ENCODE measurements at regions not wholly inside any gene's neighbourhood (a gene's known extent, or its start where the extent isn't known, plus 50 kb on each side); places are given as distances from the start of the nearest gene placed in this dataset.

DNA sequence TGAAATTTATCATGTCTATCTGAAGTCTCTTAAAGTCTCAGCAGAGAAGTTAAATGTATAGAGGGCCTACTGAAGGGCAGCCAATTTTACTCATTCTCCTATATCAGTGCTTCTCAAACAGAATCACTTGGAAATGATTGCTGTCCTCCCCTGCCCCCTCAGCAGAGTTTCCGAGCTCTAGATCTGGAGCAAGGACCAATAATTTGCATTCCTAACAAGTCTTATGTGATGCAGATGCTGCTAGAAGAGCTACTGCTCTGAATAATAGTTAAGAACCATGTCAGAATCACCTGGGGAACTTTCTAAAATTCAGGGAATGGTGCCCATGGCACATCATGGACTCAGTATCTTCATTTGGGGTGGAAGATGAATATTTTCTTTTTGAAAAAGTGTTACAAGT is 105.6 kb upstream of the EPHA4 start:
- no peaks in the 10 kb centered on the region for H3K4me1 ChIP-seq (ENCODE audit: insufficient read depth, insufficient read length)

DNA sequence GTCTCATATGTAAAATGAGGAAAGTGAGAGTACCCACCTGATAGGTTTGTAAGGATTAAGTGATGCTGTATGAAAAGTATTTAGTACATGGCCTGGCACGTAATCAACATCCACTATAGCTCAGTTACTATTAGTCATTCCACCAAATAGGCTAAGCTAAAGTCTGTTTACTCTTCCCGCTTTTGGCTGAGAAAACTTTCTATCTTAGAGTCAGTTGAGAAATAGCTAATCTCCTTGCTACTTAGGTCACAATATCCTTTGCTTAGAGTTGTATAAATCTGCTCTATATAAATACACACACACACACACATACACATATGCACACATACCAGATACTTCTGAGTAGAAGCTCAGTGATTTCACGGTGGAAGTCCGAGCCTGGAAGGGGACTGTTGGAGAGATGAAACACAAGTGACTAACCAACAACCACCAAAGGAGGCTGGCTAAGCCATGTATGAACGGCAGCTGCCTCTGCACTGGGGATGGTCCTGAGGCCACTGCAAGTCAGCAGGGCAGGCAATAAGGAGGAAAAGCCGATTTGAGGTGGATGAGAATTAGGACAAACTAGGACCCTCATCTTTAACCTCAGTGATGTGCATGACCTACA is 104.6 kb upstream of the EPHA4 start:
- Histone ChIP-seq H3K9me3 (ENCODE audit: insufficient read depth, low read length) (no peaks in the 10 kb centered on the region), H3K9ac (ENCODE audit: insufficient read length, low read depth) (no peak overlapping the region), H3K4me1 (ENCODE audit: insufficient read depth, insufficient read length) (no peaks in the 10 kb centered on the region), H3K4me3 (ENCODE audit: insufficient read length, low read depth) (no peak overlapping the region), H3K27me3 (ENCODE audit: insufficient read depth, insufficient read length) (no peaks in the 10 kb centered on the region), H3K36me3 (ENCODE audit: insufficient read depth, insufficient read length, low read length) (no peaks in the 10 kb centered on the region)
- no peak for DNase-seq (ENCODE audit: low read depth, low spot score)
- TF ChIP-seq YY1 (IDR thresholded peaks at IDR 0.05; ENCODE audit: insufficient read depth, insufficient read length) (no peak), SUZ12 (IDR thresholded peaks at IDR 0.05; ENCODE audit: extremely low read depth, insufficient read depth, insufficient read length) (no peak)

More for the DNA sequence above, 105.6 kb upstream of the EPHA4 start:
- TF ChIP-seq SUZ12 (IDR thresholded peaks at IDR 0.05; ENCODE audit: extremely low read depth, insufficient read depth, insufficient read length): no peak
- TF ChIP-seq ZNF274 (IDR thresholded peaks at IDR 0.05; ENCODE audit: low read depth, low read length): no peak
- TF ChIP-seq YY1 (IDR thresholded peaks at IDR 0.05; ENCODE audit: insufficient read depth, insufficient read length): no peak
- Histone ChIP-seq H3K9ac (ENCODE audit: insufficient read length, low read depth) (no peak overlapping the region), H3K27me3 (ENCODE audit: insufficient read depth, insufficient read length) (no peaks in the 10 kb centered on the region), H3K36me3 (ENCODE audit: insufficient read depth, insufficient read length, low read length) (no peaks in the 10 kb centered on the region), H3K4me3 (ENCODE audit: insufficient read length, low read depth) (no peak overlapping the region), H3K9me3 (ENCODE audit: insufficient read depth, low read length) (no peaks in the 10 kb centered on the region)
- DNase-seq (ENCODE audit: low read depth, low spot score): peak; percentile 46

DNA sequence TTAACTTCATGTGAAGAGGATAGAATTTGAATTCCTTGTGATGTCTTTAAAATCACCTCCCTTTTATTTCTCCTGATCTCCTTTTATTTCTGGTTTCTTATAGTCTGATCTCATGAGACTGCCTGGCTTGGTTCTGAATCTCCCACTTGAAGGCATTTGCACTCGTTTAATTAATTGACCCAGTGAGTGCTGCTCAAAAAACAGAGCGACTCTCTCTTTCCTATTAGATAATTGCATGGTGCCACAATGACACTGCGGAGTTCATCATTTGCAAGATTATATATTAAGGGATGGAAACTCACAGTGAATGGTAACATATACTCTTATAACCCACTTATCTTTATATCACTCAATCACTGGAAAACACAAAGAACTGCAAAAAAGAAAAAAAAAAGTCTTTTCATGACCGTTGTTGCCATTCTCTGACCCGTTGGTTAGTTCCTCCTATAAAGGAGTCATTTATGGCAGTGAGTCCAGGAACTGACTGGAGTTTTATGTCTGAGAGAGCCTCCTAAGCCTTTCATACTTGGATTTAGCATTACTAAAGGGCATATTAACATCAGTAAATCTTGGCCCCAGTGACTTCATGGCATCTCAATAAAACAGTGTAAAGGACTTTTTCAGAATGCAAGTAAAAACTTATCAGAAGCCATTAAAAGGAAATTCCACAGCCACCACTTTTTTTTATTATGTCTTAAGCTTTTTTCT is 103.3 kb upstream of the EPHA4 start:
- no peaks in the 10 kb centered on the region for H3K4me1 ChIP-seq (ENCODE audit: insufficient read depth, insufficient read length)
- no peaks in the 10 kb centered on the region for H3K27me3 ChIP-seq (ENCODE audit: insufficient read depth, insufficient read length)
- no peak overlapping the region for H3K4me3 ChIP-seq (ENCODE audit: insufficient read length, low read depth)
- no peak overlapping the region for H3K9ac ChIP-seq (ENCODE audit: insufficient read length, low read depth)
- TF ChIP-seq YY1 (IDR thresholded peaks at IDR 0.05; ENCODE audit: insufficient read depth, insufficient read length): no peak
- no peak for TF ChIP-seq ZNF274 (IDR thresholded peaks at IDR 0.05; ENCODE audit: low read depth, low read length)
- TF ChIP-seq SUZ12 (IDR thresholded peaks at IDR 0.05; ENCODE audit: extremely low read depth, insufficient read depth, insufficient read length): no peak
- no peaks in the 10 kb centered on the region for H3K9me3 ChIP-seq (ENCODE audit: insufficient read depth, low read length)
- no peak for DNase-seq (ENCODE audit: low read depth, low spot score)
- no peaks in the 10 kb centered on the region for H3K36me3 ChIP-seq (ENCODE audit: insufficient read depth, insufficient read length, low read length)

DNA sequence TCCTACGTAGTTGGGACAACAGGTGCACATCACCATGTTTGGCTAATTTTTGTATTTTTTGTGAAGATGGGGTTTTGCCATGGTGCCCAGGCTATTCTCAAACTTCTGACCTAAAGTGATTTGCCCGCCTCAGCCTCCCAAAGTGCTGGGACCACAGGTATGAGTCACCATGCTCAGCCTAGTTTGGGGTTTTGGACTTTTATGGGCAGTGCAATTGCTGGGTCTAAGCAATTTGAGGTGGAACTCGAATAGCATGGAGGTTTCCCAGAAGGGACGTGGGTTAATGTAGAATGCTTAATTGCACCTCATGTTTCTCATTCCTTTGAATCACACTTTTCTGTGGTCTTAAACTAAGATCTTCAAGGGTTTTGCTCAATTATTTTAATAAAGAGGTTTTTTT is 102.3 kb upstream of the EPHA4 start:
- no peak overlapping the region for H3K4me3 ChIP-seq (ENCODE audit: insufficient read length, low read depth)
- no peaks in the 10 kb centered on the region for H3K27me3 ChIP-seq (ENCODE audit: insufficient read depth, insufficient read length)
- H3K9ac ChIP-seq (ENCODE audit: insufficient read length, low read depth): no peak overlapping the region
- H3K4me1 ChIP-seq (ENCODE audit: insufficient read depth, insufficient read length): no peaks in the 10 kb centered on the region
- no peak for TF ChIP-seq ZNF274 (IDR thresholded peaks at IDR 0.05; ENCODE audit: low read depth, low read length)
- no peak for TF ChIP-seq SUZ12 (IDR thresholded peaks at IDR 0.05; ENCODE audit: extremely low read depth, insufficient read depth, insufficient read length)
- no peak for DNase-seq (ENCODE audit: low read depth, low spot score)
- H3K9me3 ChIP-seq (ENCODE audit: insufficient read depth, low read length): no peaks in the 10 kb centered on the region
- H3K36me3 ChIP-seq (ENCODE audit: insufficient read depth, insufficient read length, low read length): no peaks in the 10 kb centered on the region

DNA sequence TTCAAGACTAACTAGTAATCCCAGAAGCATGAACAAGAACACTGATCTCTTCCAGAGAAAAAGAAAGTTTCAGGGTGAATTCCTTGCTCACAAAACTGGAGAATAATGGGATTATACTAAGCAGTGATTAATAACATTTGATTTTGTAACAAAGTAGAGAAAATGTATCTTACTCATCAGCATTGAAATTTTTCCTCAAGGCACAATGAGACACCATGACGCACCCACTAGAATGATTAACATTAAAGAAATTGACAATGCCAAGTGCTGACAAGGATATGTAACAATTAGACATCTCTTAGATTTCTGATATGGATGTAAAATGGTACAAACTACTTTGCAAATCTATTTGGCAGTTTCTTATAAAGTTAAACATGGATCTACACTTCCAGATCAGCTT is 101.1 kb upstream of the EPHA4 start:
- H3K4me1 ChIP-seq (ENCODE audit: insufficient read depth, insufficient read length): no peaks in the 10 kb centered on the region
- H3K9me3 ChIP-seq (ENCODE audit: insufficient read depth, low read length): no peaks in the 10 kb centered on the region
- no peak for TF ChIP-seq ZNF274 (IDR thresholded peaks at IDR 0.05; ENCODE audit: low read depth, low read length)
- no peak for TF ChIP-seq SUZ12 (IDR thresholded peaks at IDR 0.05; ENCODE audit: extremely low read depth, insufficient read depth, insufficient read length)
- no peak for TF ChIP-seq YY1 (IDR thresholded peaks at IDR 0.05; ENCODE audit: insufficient read depth, insufficient read length)
- H3K36me3 ChIP-seq (ENCODE audit: insufficient read depth, insufficient read length, low read length): no peaks in the 10 kb centered on the region
- H3K4me3 ChIP-seq (ENCODE audit: insufficient read length, low read depth): no peak overlapping the region
- DNase-seq (ENCODE audit: low read depth, low spot score): no peak
- no peak overlapping the region for H3K9ac ChIP-seq (ENCODE audit: insufficient read length, low read depth)
- H3K27me3 ChIP-seq (ENCODE audit: insufficient read depth, insufficient read length): no peaks in the 10 kb centered on the region

DNA sequence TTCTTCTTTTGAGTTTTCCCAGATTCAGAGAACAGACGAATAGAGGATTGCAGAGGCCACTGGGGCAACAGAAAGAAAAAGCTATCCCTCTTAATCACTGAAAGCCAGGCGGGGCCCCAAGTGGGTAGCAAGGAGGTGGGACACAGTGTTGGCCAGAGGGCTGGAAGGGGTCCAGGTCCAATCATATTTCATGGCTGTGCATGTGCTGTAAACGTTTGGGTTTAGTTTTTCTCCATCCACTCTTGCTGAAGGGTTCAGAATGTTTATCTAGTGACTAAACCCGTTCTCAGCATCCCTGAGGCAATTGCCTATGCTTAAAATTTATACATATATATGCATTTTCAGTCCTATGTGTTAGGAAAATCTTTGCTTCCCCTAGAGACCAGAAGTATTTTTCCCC is 99.4 kb upstream of the EPHA4 start:
- DNase-seq (ENCODE audit: low read depth, low spot score): no peak
- Histone ChIP-seq H3K4me3 (ENCODE audit: insufficient read length, low read depth) (no peak overlapping the region), H3K4me1 (ENCODE audit: insufficient read depth, insufficient read length) (no peaks in the 10 kb centered on the region), H3K9me3 (ENCODE audit: insufficient read depth, low read length) (no peaks in the 10 kb centered on the region), H3K36me3 (ENCODE audit: insufficient read depth, insufficient read length, low read length) (no peaks in the 10 kb centered on the region), H3K27me3 (ENCODE audit: insufficient read depth, insufficient read length) (no peaks in the 10 kb centered on the region), H3K9ac (ENCODE audit: insufficient read length, low read depth) (no peak overlapping the region)
- TF ChIP-seq YY1 (IDR thresholded peaks at IDR 0.05; ENCODE audit: insufficient read depth, insufficient read length): no peak
- TF ChIP-seq ZNF274 (IDR thresholded peaks at IDR 0.05; ENCODE audit: low read depth, low read length): no peak
- TF ChIP-seq SUZ12 (IDR thresholded peaks at IDR 0.05; ENCODE audit: extremely low read depth, insufficient read depth, insufficient read length): no peak

DNA sequence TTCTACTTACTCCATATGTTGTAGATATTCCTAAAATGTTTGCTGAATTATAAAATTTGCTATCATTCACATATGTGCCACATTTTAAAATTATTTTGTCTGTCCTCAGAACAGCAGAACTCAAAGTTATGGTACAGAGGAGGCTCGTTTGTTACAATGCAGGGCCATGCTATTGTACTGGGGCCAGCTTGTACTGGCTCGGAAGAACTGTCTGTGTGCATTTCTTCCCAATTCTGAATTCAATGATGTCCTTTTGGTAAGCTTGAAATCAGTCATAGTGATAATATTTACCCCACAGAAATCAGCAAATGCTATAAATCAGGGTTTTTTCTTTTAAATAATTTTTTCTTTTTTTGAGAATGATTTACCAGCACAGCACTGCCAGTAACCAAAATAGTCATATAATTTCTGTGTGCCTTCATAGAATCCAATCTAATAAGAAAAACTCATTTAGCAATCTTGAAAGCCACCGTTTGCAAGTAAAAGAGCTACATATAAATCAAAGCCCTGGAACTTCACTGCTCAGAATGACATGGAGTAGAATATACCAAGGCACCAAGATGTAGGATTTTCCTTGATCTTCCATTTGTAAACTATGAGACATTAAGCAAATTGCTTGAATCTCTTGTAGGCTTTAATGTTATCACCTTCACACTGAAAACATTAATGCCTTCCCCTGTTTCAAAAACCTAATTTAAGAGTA is 90.7 kb upstream of the EPHA4 start:
- TF ChIP-seq YY1 (IDR thresholded peaks at IDR 0.05; ENCODE audit: insufficient read depth, insufficient read length) (no peak), SUZ12 (IDR thresholded peaks at IDR 0.05; ENCODE audit: extremely low read depth, insufficient read depth, insufficient read length) (no peak), ZNF274 (IDR thresholded peaks at IDR 0.05; ENCODE audit: low read depth, low read length) (no peak)
- no peak for DNase-seq (ENCODE audit: low read depth, low spot score)

More for the DNA sequence above, 90.7 kb upstream of the EPHA4 start:
- Histone ChIP-seq H3K9me3 (ENCODE audit: insufficient read depth, low read length) (peaks cover 11% of the 10 kb centered on the region; the same call in 1 of the 2 replicates), H3K4me1 (ENCODE audit: insufficient read depth, insufficient read length) (no peaks in the 10 kb centered on the region), H3K27me3 (ENCODE audit: insufficient read depth, insufficient read length) (no peaks in the 10 kb centered on the region), H3K4me3 (ENCODE audit: insufficient read length, low read depth) (no peak overlapping the region), H3K9ac (ENCODE audit: insufficient read length, low read depth) (no peak overlapping the region), H3K36me3 (ENCODE audit: insufficient read depth, insufficient read length, low read length) (no peaks in the 10 kb centered on the region)
